Germinal center (tissue), 1 donor: ENCODE measurements at regions not wholly inside any gene's neighbourhood (a gene's known extent, or its start where the extent isn't known, plus 50 kb on each side); places are given as distances from the start of the nearest gene placed in this dataset.
A peak's percentile ranks its signal among the peaks of the same experiment; 100 is the strongest.

Experiments used
- DNase-seq: peaks from one replicate; pipeline ENCODE4 v3.0.0; 2012; ENCODE audit warnings: mixed read lengths, low spot score

- DNase-seq, result no peak
Measured at GRCh38 chr9:134228649-134229048, 64.3 kb upstream of the RNU6ATAC start.

GRCh38 chr9:134229466-134230091, 65.2 kb upstream of the RNU6ATAC start:
- DNase-seq, result no peak

GRCh38 chr9:134230092-134230941, 66.0 kb upstream of the RNU6ATAC start:
- DNase-seq, result no peak

- DNase-seq, result no peak
Measured at GRCh38 chr9:134230942-134231325, 66.6 kb upstream of the RNU6ATAC start.

GRCh38 chr9:134231330-134231745, 67.0 kb upstream of the RNU6ATAC start:
- DNase-seq, result no peak

GRCh38 chr9:134231767-134232166, 67.4 kb upstream of the RNU6ATAC start:
- no peak for DNase-seq

GRCh38 chr9:134233022-134233421, 68.7 kb upstream of the RNU6ATAC start:
- no peak for DNase-seq

- DNase-seq, result no peak
Measured at GRCh38 chr9:134234001-134234660, 69.8 kb upstream of the RNU6ATAC start.

GRCh38 chr9:134234687-134235359, 70.5 kb upstream of the RNU6ATAC start:
- no peak for DNase-seq

- no peak for DNase-seq
Measured at GRCh38 chr9:134235366-134235765, 71.0 kb upstream of the RNU6ATAC start.

GRCh38 chr9:134236001-134236421, 71.6 kb upstream of the RNU6ATAC start:
- DNase-seq, result no peak

- no peak for DNase-seq
Measured at GRCh38 chr9:134236935-134237629, 72.7 kb upstream of the RNU6ATAC start.

GRCh38 chr9:134237630-134238265, 73.4 kb upstream of the RNU6ATAC start:
- DNase-seq, result no peak

GRCh38 chr9:134239130-134239903, 75.0 kb upstream of the RNU6ATAC start:
- no peak for DNase-seq

- no peak for DNase-seq
Measured at GRCh38 chr9:134239939-134240338, 75.6 kb upstream of the RNU6ATAC start.

- no peak for DNase-seq
Measured at GRCh38 chr9:134240361-134240760, 76.0 kb upstream of the RNU6ATAC start.

- no peak for DNase-seq
Measured at GRCh38 chr9:134242706-134243105, 78.3 kb upstream of the RNU6ATAC start.

GRCh38 chr9:134243778-134244467, 79.6 kb upstream of the RNU6ATAC start:
- DNase-seq, result peak; percentile 81

GRCh38 chr9:134245179-134245578, 80.8 kb upstream of the RNU6ATAC start:
- no peak for DNase-seq
